GM12865 (cell line): ENCODE measurements at regions not wholly inside any gene's neighbourhood (a gene's known extent, or its start where the extent isn't known, plus 50 kb on each side); places are given as distances from the start of the nearest gene placed in this dataset.
"Not testable (repeated sequence)": the region's sequence is repeated elsewhere in the genome, so short reads cannot be mapped to it uniquely, and the experiment has no call there.

Source experiments
- DNase-seq: peaks from one replicate; pipeline ENCODE4 v3.0.0; 2010; ENCODE audit warnings: low read depth
- H3K4me3 ChIP-seq: 2 replicates; pipeline ENCODE4 v1.5.1; 2011; ENCODE audit warnings: mild to moderate bottlenecking, low read depth, low read length, control low read depth
- CTCF ChIP-seq: IDR thresholded peaks from 2 replicates; pipeline ENCODE4 v1.5.1; 2011; ENCODE audit warnings: low read length, control low read depth, low read depth, inconsistent platforms; ENCODE audit not compliant: insufficient read depth; ENCODE audit errors: missing control alignments

- not testable (repeated sequence) for DNase-seq, H3K4me3 ChIP-seq
Observed at GRCh38 chr1:2851918-2852317, 50.4 kb upstream of the TTC34 start.

DNA sequence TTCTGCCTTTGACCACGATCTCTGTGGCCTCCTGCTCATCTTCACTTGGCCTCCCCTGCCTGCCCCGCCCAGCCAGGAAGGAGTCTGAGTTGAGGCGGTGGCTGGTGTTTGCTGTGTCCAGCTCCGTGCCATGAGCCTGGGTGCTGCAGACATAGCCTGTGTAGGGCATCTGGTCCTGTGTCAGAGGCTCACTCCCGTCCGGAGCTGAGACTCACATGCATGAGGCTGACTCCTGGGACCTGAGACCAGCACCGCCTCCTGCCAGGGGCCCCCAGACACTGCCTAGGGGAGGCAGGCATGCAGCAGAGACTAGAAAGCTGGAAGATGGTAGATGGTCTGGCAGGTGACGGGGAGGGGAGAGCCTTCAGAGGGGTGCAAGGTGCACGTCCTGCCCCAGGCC is 52.2 kb upstream of the TTC34 start:
- H3K4me3 ChIP-seq = no peak overlapping the region
- TF ChIP-seq CTCF = no peak
- no peak for DNase-seq

GRCh38 chr1:2854151-2854550 is 52.7 kb upstream of the TTC34 start:
- DNase-seq = no peak
- no peak for TF ChIP-seq CTCF
- no peak overlapping the region for H3K4me3 ChIP-seq

GRCh38 chr1:2854611-2855010 is 53.1 kb upstream of the TTC34 start:
- TF ChIP-seq CTCF = no peak
- DNase-seq = no peak
- H3K4me3 ChIP-seq = no peak overlapping the region

GRCh38 chr1:2855206-2856065 is 53.9 kb upstream of the TTC34 start:
- H3K4me3 ChIP-seq = no peak overlapping the region
- DNase-seq = no peak
- no peak for TF ChIP-seq CTCF

GRCh38 chr1:2856066-2856390 is 54.5 kb upstream of the TTC34 start:
- H3K4me3 ChIP-seq = no peak overlapping the region

More at GRCh38 chr1:2856066-2856390, 54.5 kb upstream of the TTC34 start:
- no peak for TF ChIP-seq CTCF
- DNase-seq = no peak
